Activated naive CD8-positive, alpha-beta T cell (primary cell): ENCODE measurements at regions not wholly inside any gene's neighbourhood (a gene's known extent, or its start where the extent isn't known, plus 50 kb on each side); places are given as distances from the start of the nearest gene placed in this dataset.

Experiments
- H3K27ac Mint-ChIP-seq: one replicate; pipeline ENCODE4 v1.8.0; 2021; ENCODE audit warnings: mixed read lengths
- H3K27me3 Mint-ChIP-seq: one replicate; pipeline ENCODE4 v1.8.0; 2021; ENCODE audit warnings: mixed read lengths
- H3K36me3 Mint-ChIP-seq: one replicate; pipeline ENCODE4 v1.8.0; 2021; ENCODE audit warnings: mixed read lengths
- H3K4me1 Mint-ChIP-seq: one replicate; pipeline ENCODE4 v1.8.0; 2021; ENCODE audit warnings: low read depth, mixed read lengths
- H3K4me3 Mint-ChIP-seq: one replicate; pipeline ENCODE4 v1.8.0; 2021; ENCODE audit warnings: mild to moderate bottlenecking, mixed read lengths
- H3K9me3 Mint-ChIP-seq: one replicate; pipeline ENCODE4 v1.8.0; 2021; ENCODE audit warnings: low read depth, mixed read lengths

- H3K27me3 Mint-ChIP-seq, result peaks cover 7% of the 10 kb centered on the region
- no peak overlapping the region for H3K27ac Mint-ChIP-seq
- H3K4me3 Mint-ChIP-seq, result no peak overlapping the region
- no peaks in the 10 kb centered on the region for H3K9me3 Mint-ChIP-seq
- peaks cover 3% of the 10 kb centered on the region for H3K36me3 Mint-ChIP-seq
- peaks cover 9% of the 10 kb centered on the region for H3K4me1 Mint-ChIP-seq
Measured at GRCh38 chr2:236503100-236503499, 66.5 kb upstream of the ACKR3 start.

GRCh38 chr2:236503583-236503982 is 66.0 kb upstream of the ACKR3 start:
- Mint-ChIP-seq H3K4me3 (no peak overlapping the region), H3K36me3 (peaks cover 3% of the 10 kb centered on the region), H3K27ac (no peak overlapping the region), H3K4me1 (peaks cover 10% of the 10 kb centered on the region), H3K27me3 (peaks cover 7% of the 10 kb centered on the region), H3K9me3 (no peaks in the 10 kb centered on the region)

GRCh38 chr2:236505041-236505440 is 64.6 kb upstream of the ACKR3 start:
- H3K4me3 Mint-ChIP-seq, result no peak overlapping the region
- H3K27me3 Mint-ChIP-seq, result peaks cover 7% of the 10 kb centered on the region
- H3K36me3 Mint-ChIP-seq, result peaks cover 3% of the 10 kb centered on the region
- no peaks in the 10 kb centered on the region for H3K9me3 Mint-ChIP-seq
- peaks cover 12% of the 10 kb centered on the region for H3K4me1 Mint-ChIP-seq
- no peak overlapping the region for H3K27ac Mint-ChIP-seq

- Mint-ChIP-seq H3K27me3 (peaks cover 5% of the 10 kb centered on the region), H3K4me3 (no peak overlapping the region), H3K4me1 (peaks cover 12% of the 10 kb centered on the region), H3K36me3 (peaks cover 3% of the 10 kb centered on the region), H3K9me3 (no peaks in the 10 kb centered on the region), H3K27ac (no peak overlapping the region)
Measured at GRCh38 chr2:236505648-236506047, 64.0 kb upstream of the ACKR3 start.

GRCh38 chr2:236507393-236508085 is 62.1 kb upstream of the ACKR3 start:
- Mint-ChIP-seq H3K27me3 (peaks cover 2% of the 10 kb centered on the region), H3K9me3 (no peaks in the 10 kb centered on the region), H3K4me1 (peaks cover 12% of the 10 kb centered on the region), H3K4me3 (peak overlapping the region; percentile 78), H3K36me3 (peaks cover 3% of the 10 kb centered on the region), H3K27ac (no peak overlapping the region)

GRCh38 chr2:236508466-236508865 is 61.2 kb upstream of the ACKR3 start:
- Mint-ChIP-seq H3K4me1 (peaks cover 12% of the 10 kb centered on the region), H3K4me3 (peak overlapping the region; percentile 78), H3K27ac (no peak overlapping the region), H3K27me3 (peaks cover 2% of the 10 kb centered on the region), H3K36me3 (peaks cover 3% of the 10 kb centered on the region), H3K9me3 (no peaks in the 10 kb centered on the region)

- H3K4me1 Mint-ChIP-seq, result peaks cover 12% of the 10 kb centered on the region
- H3K36me3 Mint-ChIP-seq, result peaks cover 3% of the 10 kb centered on the region
- H3K27me3 Mint-ChIP-seq, result peaks cover 2% of the 10 kb centered on the region
- no peak overlapping the region for H3K4me3 Mint-ChIP-seq
- H3K9me3 Mint-ChIP-seq, result no peaks in the 10 kb centered on the region
- no peak overlapping the region for H3K27ac Mint-ChIP-seq
Measured at GRCh38 chr2:236510034-236510433, 59.6 kb upstream of the ACKR3 start.

- Mint-ChIP-seq H3K27me3 (no peaks in the 10 kb centered on the region), H3K9me3 (no peaks in the 10 kb centered on the region), H3K4me3 (no peak overlapping the region), H3K27ac (no peak overlapping the region), H3K36me3 (no peaks in the 10 kb centered on the region), H3K4me1 (peaks cover 12% of the 10 kb centered on the region)
Measured at GRCh38 chr2:236511266-236511665, 58.4 kb upstream of the ACKR3 start.

GRCh38 chr2:236512267-236512666 is 57.4 kb upstream of the ACKR3 start:
- H3K27me3 Mint-ChIP-seq, result no peaks in the 10 kb centered on the region
- no peaks in the 10 kb centered on the region for H3K9me3 Mint-ChIP-seq
- peaks cover 6% of the 10 kb centered on the region for H3K4me1 Mint-ChIP-seq
- H3K4me3 Mint-ChIP-seq, result no peak overlapping the region
- no peak overlapping the region for H3K27ac Mint-ChIP-seq
- H3K36me3 Mint-ChIP-seq, result no peaks in the 10 kb centered on the region

- peaks cover 3% of the 10 kb centered on the region for H3K4me1 Mint-ChIP-seq
- no peaks in the 10 kb centered on the region for H3K36me3 Mint-ChIP-seq
- no peak overlapping the region for H3K27ac Mint-ChIP-seq
- no peaks in the 10 kb centered on the region for H3K27me3 Mint-ChIP-seq
- H3K9me3 Mint-ChIP-seq, result no peaks in the 10 kb centered on the region
- no peak overlapping the region for H3K4me3 Mint-ChIP-seq
Measured at GRCh38 chr2:236512902-236513435, 56.7 kb upstream of the ACKR3 start.

GRCh38 chr2:236513956-236514355 is 55.7 kb upstream of the ACKR3 start:
- Mint-ChIP-seq H3K27me3 (no peaks in the 10 kb centered on the region), H3K27ac (no peak overlapping the region), H3K4me1 (no peaks in the 10 kb centered on the region), H3K9me3 (no peaks in the 10 kb centered on the region), H3K36me3 (no peaks in the 10 kb centered on the region), H3K4me3 (no peak overlapping the region)

GRCh38 chr2:236516708-236517107 is 52.9 kb upstream of the ACKR3 start:
- Mint-ChIP-seq H3K4me1 (no peaks in the 10 kb centered on the region), H3K36me3 (no peaks in the 10 kb centered on the region), H3K27ac (no peak overlapping the region), H3K27me3 (no peaks in the 10 kb centered on the region), H3K4me3 (no peak overlapping the region), H3K9me3 (no peaks in the 10 kb centered on the region)

GRCh38 chr2:236517251-236518031 is 52.2 kb upstream of the ACKR3 start:
- H3K4me3 Mint-ChIP-seq, result no peak overlapping the region
- no peaks in the 10 kb centered on the region for H3K9me3 Mint-ChIP-seq
- H3K27ac Mint-ChIP-seq, result no peak overlapping the region
- H3K4me1 Mint-ChIP-seq, result peaks cover 2% of the 10 kb centered on the region
- no peaks in the 10 kb centered on the region for H3K36me3 Mint-ChIP-seq
- H3K27me3 Mint-ChIP-seq, result no peaks in the 10 kb centered on the region
